ENCODE measurements at regions not wholly inside any gene's neighbourhood (a gene's known extent, or its start where the extent isn't known, plus 50 kb on each side); places are given as distances from the start of the nearest gene placed in this dataset.

- no peak overlapping the region for H4K5ac ChIP-seq (ENCODE audit: low read depth, low read length)
- no peaks in the 10 kb centered on the region for H3K4me1 ChIP-seq (ENCODE audit: control insufficient read depth, insufficient read depth, low read length)
- CTCF ChIA-PET: interaction anchor here (0.6 to 1.9 kb wide), 27 partner anchors 8 to 672 kb away, joined by 3 to 21 read pairs (median 4); no protein-coding TSS in a partner anchor
- peak overlapping the region; percentile 89 for H2AFZ ChIP-seq (replicated peaks; ENCODE audit: low read length, poor library complexity)
- H4K8ac ChIP-seq (ENCODE audit: low read depth in 2 of 2, low read length in 2 of 2): peak overlapping the region in 1 of 2 experiments; percentile 41; a peak in 1 of 4 replicates
- H3K18ac ChIP-seq (ENCODE audit: low read depth, low read length): no peak overlapping the region
- no peak overlapping the region for H3K56ac ChIP-seq (ENCODE audit: extremely low read depth, insufficient read depth, low read length)
- no peak overlapping the region for H3K9ac ChIP-seq (ENCODE audit: low read depth, low read length)
- no TSS peak for BruUV-seq (replicated peaks)
- intact Hi-C loops (cut with micrococcal nuclease) (loop anchor here (1.0 to 5.0 kb wide), 3 partner anchors 113 to 671 kb away; no protein-coding TSS in a partner anchor), dilution Hi-C loops (cut with HindIII; ENCODE audit: low sequenced_read_pairs, unreplicated experiment) (no loop called here), in situ Hi-C loops (cut with MboI; ENCODE audit: low sequenced_read_pairs) (loop anchor here (5.0 to 25.0 kb wide), 2 partner anchors 136 to 681 kb away; no protein-coding TSS in a partner anchor)
- H2BK15ac ChIP-seq (ENCODE audit: low read depth, low read length): no peak overlapping the region
- POLR2A ChIA-PET (ENCODE audit: unreplicated experiment): no interaction called here
- no peaks in the 10 kb centered on the region for H3K9me1 ChIP-seq (ENCODE audit: insufficient read depth, low read length)
- no peak overlapping the region for H3K14ac ChIP-seq (replicated peaks; ENCODE audit: low read depth, low read length)
- ATAC-seq (ENCODE audit: low read depth) (peak; percentile 96), DNase-seq (peak; percentile 84)
- H3K9me3 ChIP-seq (ENCODE audit: control insufficient read depth, insufficient read depth, low read length): no peaks in the 10 kb centered on the region
- H4K20me1 ChIP-seq (ENCODE audit: insufficient read depth, low read length): no peaks in the 10 kb centered on the region; the same call in 1 of the 2 replicates
- H3K4me2 ChIP-seq (ENCODE audit: low read depth, low read length): no peak overlapping the region
- H2BK5ac ChIP-seq (ENCODE audit: low read depth, low read length, poor library complexity, severe bottlenecking): no peak overlapping the region
- H3K27me3 ChIP-seq (ENCODE audit: control insufficient read depth, insufficient read depth, low read length): no peaks in the 10 kb centered on the region
- no peaks in the 10 kb centered on the region for H3K36me3 ChIP-seq (ENCODE audit: control insufficient read depth, insufficient read depth, low read length)
- no peak overlapping the region for H3K23ac ChIP-seq (ENCODE audit: low read depth, low read length)
- H3K79me1 ChIP-seq (ENCODE audit: low read depth in 1 of 2, low read length in 2 of 2): no peaks in the 10 kb centered on the region
- H2AK9ac ChIP-seq (replicated peaks; ENCODE audit: low read depth, low read length, poor library complexity): peak overlapping the region; percentile 85
- H4K91ac ChIP-seq (ENCODE audit: insufficient read depth, low read depth, low read length): no peak overlapping the region; the same call in 1 of the 2 replicates
- no peak overlapping the region for H3K4me3 ChIP-seq (ENCODE audit: insufficient read depth, low read depth, low read length)
- H2AK5ac ChIP-seq (ENCODE audit: low read depth, low read length): peak overlapping the region; percentile 31; the same call in 1 of the 2 replicates
- H2BK120ac ChIP-seq (ENCODE audit: low read depth, low read length): no peak overlapping the region
- H2BK20ac ChIP-seq (ENCODE audit: low read depth, low read length): peak overlapping the region; percentile 31; the same call in 1 of the 2 replicates
- peak overlapping the region; percentile 18; the same call in 1 of the 2 replicates for H3K4ac ChIP-seq (ENCODE audit: low read depth, low read length)
- H3K27ac ChIP-seq (ENCODE audit: insufficient read depth, low read length): no peak overlapping the region
- WGBS, 2 experiments (ENCODE audit: extremely low coverage in 2 of 2, insufficient read length in 1 of 2): 0% methylated on average over 1 of the region's 9 CpGs; no CpG with 5 or more reads in 1 of the 2 experiments
- TF ChIP-seq MXI1 (IDR thresholded peaks at IDR 0.05; ENCODE audit: borderline replicate concordance, low read depth, low read length): no peak
- TF ChIP-seq MAZ (IDR thresholded peaks at IDR 0.05; ENCODE audit: borderline replicate concordance, low read depth, low read length): peak; percentile 68
- peak; percentile 63 for TF ChIP-seq RCOR1 (IDR thresholded peaks at IDR 0.05; ENCODE audit: insufficient replicate concordance, low read length)
- peak; percentile 78; the same call in 1 of the 2 replicates for TF ChIP-seq CHD1 (IDR thresholded peaks at IDR 0.05; ENCODE audit: low read depth, low read length)
- TF ChIP-seq POLR2A (IDR thresholded peaks at IDR 0.05; ENCODE audit: low read depth, low read length): peak; percentile 78
- no peak for TF ChIP-seq USF2 (IDR thresholded peaks at IDR 0.05; ENCODE audit: low read depth, low read length)
- peak; percentile 100 for TF ChIP-seq RAD21 (IDR thresholded peaks at IDR 0.05; ENCODE audit: low read length)
- TF ChIP-seq CTCF (conservative IDR thresholded peaks at IDR 0.05; ENCODE audit: low read depth, low read length): peak; percentile 99
- TF ChIP-seq BHLHE40 (IDR thresholded peaks at IDR 0.05; ENCODE audit: low read depth, low read length): peak; percentile 7; the same call in 1 of the 2 replicates
- no peak for TF ChIP-seq NFE2L2 (IDR thresholded peaks at IDR 0.05; ENCODE audit: low read depth, low read length)
- no peak for TF ChIP-seq RFX5 (IDR thresholded peaks at IDR 0.05; ENCODE audit: low read depth, low read length)
- no peak for TF ChIP-seq ELK1 (IDR thresholded peaks at IDR 0.05; ENCODE audit: borderline replicate concordance, low read depth, low read length)
- TF ChIP-seq MAFK (IDR thresholded peaks at IDR 0.05; ENCODE audit: low read depth, low read length): no peak
- TF ChIP-seq CEBPB (IDR thresholded peaks at IDR 0.05; ENCODE audit: low read depth, low read length): no peak
These were observed 71.2 kb upstream of the NBPF3 start for GRCh38 chr1:21368515-21369289.

Data from IMR-90 (cell line).